ENCODE measurements at regions not wholly inside any gene's neighbourhood (a gene's known extent, or its start where the extent isn't known, plus 50 kb on each side); places are given as distances from the start of the nearest gene placed in this dataset.

DNA sequence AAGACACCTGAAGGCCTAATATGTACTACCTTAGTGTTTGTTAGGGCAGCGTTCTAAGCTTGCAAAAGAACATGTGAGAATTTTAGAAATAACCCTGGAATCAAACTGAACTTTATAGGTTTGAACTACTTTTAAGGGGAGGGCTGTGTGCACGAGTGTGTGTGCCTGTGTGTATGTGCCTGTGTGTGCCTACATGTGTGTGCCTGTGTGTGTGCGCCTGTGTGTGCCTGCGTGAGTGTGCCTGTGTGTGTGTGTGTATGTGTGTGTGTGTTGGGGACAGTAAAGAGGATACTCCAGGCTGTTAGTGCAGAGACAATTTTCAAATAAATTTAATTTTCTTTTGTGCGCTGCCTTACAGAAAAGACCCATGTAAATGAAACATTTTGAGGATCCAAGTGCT, 68.1 kb upstream of the WDR11 start:
- TF ChIP-seq CTCF (IDR thresholded peaks at IDR 0.05) (no peak), POLR2A (IDR thresholded peaks at IDR 0.05) (no peak)

All from esophagus squamous epithelium (tissue), 4 donors.